ENCODE measurements at regions not wholly inside any gene's neighbourhood (a gene's known extent, or its start where the extent isn't known, plus 50 kb on each side); places are given as distances from the start of the nearest gene placed in this dataset.

- no peak for TF ChIP-seq POLR2AphosphoS5 (IDR thresholded peaks at IDR 0.05; ENCODE audit: insufficient read depth, low read depth, low read length)
- TF ChIP-seq, protein P1, sequence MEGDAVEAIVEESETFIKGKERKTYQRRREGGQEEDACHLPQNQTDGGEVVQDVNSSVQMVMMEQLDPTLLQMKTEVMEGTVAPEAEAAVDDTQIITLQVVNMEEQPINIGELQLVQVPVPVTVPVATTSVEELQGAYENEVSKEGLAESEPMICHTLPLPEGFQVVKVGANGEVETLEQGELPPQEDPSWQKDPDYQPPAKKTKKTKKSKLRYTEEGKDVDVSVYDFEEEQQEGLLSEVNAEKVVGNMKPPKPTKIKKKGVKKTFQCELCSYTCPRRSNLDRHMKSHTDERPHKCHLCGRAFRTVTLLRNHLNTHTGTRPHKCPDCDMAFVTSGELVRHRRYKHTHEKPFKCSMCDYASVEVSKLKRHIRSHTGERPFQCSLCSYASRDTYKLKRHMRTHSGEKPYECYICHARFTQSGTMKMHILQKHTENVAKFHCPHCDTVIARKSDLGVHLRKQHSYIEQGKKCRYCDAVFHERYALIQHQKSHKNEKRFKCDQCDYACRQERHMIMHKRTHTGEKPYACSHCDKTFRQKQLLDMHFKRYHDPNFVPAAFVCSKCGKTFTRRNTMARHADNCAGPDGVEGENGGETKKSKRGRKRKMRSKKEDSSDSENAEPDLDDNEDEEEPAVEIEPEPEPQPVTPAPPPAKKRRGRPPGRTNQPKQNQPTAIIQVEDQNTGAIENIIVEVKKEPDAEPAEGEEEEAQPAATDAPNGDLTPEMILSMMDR (IDR thresholded peaks at IDR 0.05; ENCODE audit: extremely low read depth in 1 of 2, insufficient read depth in 1 of 2, low read depth in 1 of 2, low read length in 2 of 2), result no peak
- no peak for TF ChIP-seq EZH2 (IDR thresholded peaks at IDR 0.05; ENCODE audit: borderline replicate concordance, low read depth, low read length, severe bottlenecking)
- no peak for TF ChIP-seq MYC (IDR thresholded peaks at IDR 0.05; ENCODE audit: low read depth, low read length)
- no peak for TF ChIP-seq JUN (IDR thresholded peaks at IDR 0.05; ENCODE audit: borderline replicate concordance, insufficient read depth, insufficient read length, low read depth)
- TF ChIP-seq POLR2A (IDR thresholded peaks at IDR 0.05; ENCODE audit: low read depth, low read length), result no peak
- no peak for TF ChIP-seq GATA2 (IDR thresholded peaks at IDR 0.05; ENCODE audit: insufficient read depth, insufficient read length, low read depth, low read length)
- TF ChIP-seq, protein P2, sequence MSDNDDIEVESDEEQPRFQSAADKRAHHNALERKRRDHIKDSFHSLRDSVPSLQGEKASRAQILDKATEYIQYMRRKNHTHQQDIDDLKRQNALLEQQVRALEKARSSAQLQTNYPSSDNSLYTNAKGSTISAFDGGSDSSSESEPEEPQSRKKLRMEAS (IDR thresholded peaks at IDR 0.05; ENCODE audit: insufficient read depth, insufficient read length), result no peak
These were observed 752.9 kb upstream of the SEMA6A start for GRCh38 chr5:117327511-117327910.
